ENCODE measurements at regions not wholly inside any gene's neighbourhood (a gene's known extent, or its start where the extent isn't known, plus 50 kb on each side); places are given as distances from the start of the nearest gene placed in this dataset.
"Not testable (repeated sequence)": the region's sequence is repeated elsewhere in the genome, so short reads cannot be mapped to it uniquely, and the experiment has no call there.

DNA sequence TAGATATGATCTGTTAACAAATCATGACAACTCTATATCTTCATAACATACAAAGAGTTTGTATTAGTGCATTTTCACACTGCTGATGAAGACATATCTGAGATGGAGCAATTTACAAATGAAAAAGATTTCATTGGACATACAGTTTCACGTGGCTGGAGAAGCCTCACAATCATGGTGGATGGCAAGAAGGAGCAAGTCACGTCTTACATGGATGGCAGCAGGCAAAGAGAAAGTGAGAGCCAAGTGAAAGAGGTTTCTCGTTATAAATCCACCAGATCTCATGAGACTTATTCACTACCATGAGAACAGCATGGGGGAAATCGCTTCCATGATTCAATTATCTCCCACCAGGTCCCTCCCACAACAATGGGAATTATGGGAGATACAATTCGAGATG is 157.6 kb downstream of the DUSP6 start:
- no peak for FAIRE-seq
- no peak for DNase-seq (ENCODE audit: low spot score in 2 of 2)

DNA sequence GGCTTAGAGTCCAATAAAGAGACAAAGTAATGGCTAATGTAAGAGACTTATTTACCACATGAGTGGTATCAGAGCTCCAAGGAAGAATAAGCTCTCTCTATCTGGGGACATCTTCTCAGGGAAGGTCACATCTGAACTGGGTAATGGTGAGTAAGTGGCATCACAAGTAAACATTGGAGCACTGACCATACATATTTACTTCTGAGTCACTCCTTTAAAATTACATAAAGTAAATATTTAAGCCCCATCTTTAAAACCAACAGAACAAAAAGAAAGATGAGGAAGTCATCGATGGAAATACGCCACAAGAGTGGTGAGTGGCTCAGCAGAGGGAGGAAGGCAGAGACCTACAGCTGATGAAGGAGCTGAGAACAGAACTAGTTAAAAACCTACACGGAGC is 159.9 kb downstream of the DUSP6 start:
- no peak for DNase-seq (ENCODE audit: low spot score in 2 of 2)
- no peak for FAIRE-seq

DNA sequence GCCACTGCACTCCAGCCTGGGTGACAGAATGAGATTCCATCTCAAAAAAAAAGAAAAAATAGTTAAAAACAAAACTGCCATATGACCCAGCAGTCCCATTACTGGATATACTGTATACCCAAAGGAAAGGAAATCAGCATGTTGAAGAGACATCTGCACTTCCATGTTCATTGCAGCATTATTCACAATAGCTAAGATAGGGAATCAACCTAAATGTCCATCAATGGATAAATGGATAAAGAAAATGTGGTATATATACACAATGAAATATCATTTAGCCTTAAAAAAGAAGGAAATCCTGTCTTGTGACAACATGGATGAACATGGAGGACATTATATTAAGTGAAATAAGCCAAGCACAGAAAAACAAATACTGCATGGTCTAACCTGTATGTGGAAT is 160.7 kb downstream of the DUSP6 start:
- not testable (repeated sequence) for DNase-seq (ENCODE audit: low spot score in 2 of 2); FAIRE-seq

DNA sequence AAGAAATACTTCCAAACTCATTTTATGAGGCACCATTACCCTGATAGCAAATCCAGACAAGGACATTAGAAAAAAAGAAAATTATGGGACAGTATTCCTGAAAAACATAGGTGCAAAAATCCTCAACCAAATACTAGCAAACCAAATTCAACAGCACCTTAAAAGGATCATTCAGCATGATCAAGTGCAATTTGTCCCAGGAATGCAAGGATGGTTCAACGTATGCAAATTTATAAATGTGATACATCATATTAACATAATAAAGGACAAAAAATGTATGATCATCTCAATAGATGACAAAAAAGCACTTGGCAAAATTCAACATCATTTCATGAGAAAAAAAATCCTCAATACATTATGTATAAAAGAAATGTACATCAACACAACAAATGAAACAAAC is 162.9 kb downstream of the DUSP6 start:
- FAIRE-seq, result no peak

DNA sequence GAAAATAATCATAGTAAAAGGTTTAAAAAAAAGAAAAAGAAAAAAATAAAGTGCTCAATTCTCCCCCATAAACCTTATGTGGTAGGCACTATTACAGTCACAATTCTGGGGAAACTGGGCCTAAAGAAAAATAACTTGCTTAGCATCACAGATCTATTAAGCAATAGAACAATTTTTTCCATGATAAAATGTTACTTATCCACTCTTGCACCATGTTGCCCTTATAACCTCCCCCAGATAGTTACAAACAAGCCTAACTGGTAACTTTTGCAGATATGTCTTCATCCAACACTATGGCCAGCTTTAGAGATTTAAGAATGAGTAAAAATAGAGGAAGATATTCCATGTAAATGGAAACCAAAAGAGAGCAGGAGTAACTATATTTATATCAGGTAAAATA is 164.8 kb downstream of the DUSP6 start:
- DNase-seq (ENCODE audit: low spot score in 2 of 2), result no peak
- FAIRE-seq, result no peak

More for the DNA sequence above, 162.9 kb downstream of the DUSP6 start:
- DNase-seq (ENCODE audit: low spot score in 2 of 2), result no peak

DNA sequence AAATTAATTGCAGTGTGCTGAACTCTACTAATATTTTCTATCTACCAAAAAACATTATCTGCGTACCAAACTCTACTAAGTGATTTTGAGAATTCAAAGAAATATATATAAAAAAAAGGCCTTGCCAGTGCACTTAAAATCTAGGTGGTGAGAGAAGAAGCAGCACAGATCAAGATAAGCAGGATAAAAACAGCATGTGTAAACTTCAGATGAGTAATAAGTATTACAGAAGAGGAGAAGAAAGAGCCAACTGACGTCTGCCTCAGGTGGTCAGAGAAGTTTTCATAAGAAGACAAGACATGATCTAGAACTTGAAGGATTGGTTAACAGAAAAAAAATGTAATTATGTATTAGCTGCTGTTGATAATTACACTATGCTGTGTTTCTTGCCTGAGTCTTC is 166.4 kb downstream of the DUSP6 start:
- no peak for DNase-seq (ENCODE audit: low spot score in 2 of 2)
- FAIRE-seq, result no peak

DNA sequence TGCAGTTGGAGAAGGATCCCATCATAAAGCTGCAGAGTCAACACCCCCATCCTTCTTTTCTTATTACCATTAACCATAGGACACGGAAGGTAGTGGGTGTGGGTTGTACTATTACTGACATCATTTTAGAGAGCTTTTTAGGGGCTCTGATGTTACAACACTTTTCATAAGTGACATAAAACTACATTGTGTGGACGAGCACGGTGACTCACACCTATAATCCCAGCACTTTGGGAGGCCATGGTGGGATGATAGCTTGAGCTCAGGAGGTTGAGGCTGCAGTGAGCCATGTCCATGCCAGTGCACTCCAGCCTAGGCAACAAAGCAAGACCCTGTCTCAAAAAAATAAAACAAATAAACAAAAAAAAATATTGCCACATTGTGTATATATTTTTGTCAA is 167.1 kb downstream of the DUSP6 start:
- no peak for FAIRE-seq
- DNase-seq (ENCODE audit: low spot score in 2 of 2), result no peak

DNA sequence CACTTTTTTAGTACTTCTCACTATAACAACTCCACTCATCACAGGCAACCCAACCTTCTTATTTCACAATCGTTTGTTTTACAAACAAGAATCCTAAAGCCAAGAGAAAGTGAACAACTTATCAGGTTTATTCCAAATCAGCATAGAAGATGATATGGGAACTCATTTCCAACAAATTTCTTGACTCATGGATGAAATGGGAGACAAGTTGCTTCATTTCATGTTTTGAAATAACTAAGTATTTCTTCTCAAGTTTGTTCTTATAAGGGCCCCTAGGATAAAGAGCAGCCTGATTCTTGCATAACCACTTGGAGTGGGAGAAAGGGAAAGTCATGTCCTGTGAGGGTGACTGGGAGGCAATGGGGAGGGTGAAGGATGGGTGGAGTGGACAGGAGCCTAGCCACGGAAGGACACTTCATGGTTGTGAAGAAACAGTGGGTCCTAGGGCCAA is 168.3 kb downstream of the DUSP6 start:
- FAIRE-seq (no peak), DNase-seq (ENCODE audit: low spot score in 2 of 2) (no peak)

DNA sequence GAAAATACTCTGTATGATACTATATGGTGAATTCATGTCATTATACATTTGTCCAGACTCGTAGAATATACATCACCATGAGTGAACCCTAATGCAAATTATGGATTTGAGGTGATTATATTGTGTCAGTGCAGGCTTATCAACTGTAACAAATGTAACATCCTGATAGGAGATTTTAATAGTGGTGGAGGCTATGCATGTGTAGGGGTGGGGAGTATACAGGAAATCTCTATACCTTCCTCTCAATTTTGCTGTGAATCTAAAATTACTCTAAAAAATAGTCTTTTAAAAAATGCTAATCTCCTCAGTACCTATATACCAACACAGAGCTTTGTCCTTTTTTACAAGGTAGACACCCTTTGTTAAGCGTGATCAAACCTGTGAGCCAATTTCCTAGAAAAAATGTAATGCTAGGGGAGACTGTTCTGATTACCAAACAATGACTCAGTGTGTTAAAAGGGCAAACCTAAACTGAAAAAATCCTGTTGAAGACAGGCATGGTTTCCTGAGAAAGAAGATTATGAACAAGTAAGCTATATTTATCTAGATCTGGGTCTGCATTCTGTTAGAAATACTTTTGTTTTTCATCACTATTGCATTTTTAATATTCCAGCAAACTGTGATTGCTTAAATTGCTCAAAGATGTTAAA is 170.9 kb downstream of the DUSP6 start:
- FAIRE-seq (no peak), DNase-seq (ENCODE audit: low spot score in 2 of 2) (no peak)

DNA sequence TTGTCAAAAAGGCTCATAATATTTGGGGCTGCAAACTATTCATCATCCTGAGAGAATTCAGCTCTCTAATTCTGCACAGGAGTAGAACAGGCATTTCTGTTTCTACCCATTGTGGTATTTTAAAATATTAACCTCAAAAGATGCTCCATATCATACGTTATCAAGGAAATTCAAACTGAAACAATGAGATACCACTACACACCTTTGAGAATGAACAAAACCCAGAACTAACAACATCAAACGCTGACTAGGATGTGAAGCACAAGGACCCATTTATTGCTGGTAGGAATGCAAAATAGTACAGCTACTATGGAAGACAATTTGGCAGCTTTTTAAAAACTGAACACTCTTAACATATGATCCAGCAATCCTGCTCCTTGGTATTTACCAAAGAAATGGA is 171.8 kb downstream of the DUSP6 start:
- no peak for DNase-seq (ENCODE audit: low spot score in 2 of 2)
- FAIRE-seq, result no peak

DNA sequence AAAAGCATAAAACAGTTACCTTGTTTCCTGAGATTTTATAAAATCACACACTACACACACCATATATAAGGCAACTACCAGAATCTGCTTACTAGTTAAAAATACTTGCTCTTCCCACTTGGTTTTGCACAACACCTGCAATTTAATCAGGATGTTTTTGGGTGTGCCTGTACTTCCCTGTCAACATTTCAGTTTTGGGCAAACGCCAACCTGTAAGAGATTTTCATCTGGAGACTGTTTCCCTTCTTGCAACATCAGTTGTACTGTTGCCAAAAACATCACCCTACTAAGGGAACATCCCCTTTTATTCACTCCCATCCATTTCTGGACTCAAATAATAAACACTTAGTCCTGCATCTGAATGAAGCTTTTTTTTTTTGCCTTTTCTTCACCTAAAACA is 172.3 kb downstream of the DUSP6 start:
- peak in 1 of 2 donors; percentile 18 for DNase-seq (ENCODE audit: low spot score in 2 of 2)
- no peak for FAIRE-seq

DNA sequence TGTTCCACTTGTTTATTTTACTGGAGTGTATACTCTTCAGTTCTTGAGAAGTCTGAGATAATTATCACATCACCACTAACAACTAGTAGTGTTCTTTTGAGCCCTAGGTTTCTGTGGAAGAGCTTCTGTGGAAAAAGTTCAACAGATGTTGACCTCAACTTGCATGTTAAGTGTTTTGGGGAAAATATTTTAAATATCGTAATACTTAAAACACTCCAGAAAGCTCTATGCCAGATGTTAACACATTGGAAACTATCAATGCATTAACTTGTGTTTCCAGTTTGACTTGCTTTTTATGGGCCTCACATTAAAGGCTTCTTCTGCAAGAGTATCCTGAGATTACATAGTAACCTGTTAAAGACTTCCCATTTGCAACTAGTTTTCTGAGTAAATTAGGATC is 173.1 kb downstream of the DUSP6 start:
- FAIRE-seq, result no peak

DNA sequence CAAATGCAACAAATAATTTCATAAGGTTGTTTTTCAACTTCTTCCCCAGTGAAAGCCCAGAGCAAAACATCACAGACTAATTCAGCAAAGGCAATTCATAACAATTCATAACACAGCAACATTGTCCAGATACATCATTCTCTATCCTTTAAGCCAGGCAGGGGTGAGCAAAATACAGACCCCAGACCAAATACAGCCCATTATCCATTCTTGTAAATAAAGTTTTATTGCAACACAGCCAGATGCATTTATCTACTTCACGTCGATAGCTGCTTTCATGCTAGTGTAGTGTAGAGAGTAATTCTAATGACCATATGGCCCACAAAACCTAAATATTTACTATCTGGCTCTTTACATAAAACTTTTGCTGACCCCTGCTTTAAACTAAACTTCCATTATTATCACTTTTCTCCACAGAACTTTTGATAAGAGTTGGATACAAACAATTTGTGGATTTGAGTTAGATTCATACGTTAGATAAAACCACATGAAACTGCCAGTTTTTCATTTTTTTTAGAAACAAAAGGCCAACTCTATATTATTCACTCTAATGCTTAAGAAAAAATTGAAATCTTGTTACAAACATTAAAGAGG is 174.4 kb downstream of the DUSP6 start:
- no peak for FAIRE-seq
- no peak for DNase-seq (ENCODE audit: low spot score in 2 of 2)

More for the DNA sequence above, 173.1 kb downstream of the DUSP6 start:
- no peak for DNase-seq (ENCODE audit: low spot score in 2 of 2)

DNA sequence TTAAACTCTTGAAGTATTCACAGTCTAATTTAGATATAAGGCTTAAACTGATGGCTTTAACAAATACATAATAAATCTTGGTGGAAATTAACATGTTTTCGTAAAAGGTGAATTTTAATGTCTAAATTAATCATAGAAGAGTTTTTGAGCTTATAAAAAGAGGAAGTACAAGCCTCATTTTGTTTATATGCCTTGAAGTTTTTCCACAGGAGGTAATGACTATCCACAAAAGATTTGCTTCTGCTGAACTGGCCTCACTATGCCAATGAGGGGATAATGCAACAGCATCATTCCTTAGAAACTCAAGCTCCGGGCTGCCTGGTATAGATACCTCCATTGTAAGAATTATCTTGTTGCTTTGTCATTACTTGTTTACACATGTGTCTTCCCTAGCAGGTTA is 175.6 kb downstream of the DUSP6 start:
- FAIRE-seq (no peak), DNase-seq (ENCODE audit: low spot score in 2 of 2) (no peak)

DNA sequence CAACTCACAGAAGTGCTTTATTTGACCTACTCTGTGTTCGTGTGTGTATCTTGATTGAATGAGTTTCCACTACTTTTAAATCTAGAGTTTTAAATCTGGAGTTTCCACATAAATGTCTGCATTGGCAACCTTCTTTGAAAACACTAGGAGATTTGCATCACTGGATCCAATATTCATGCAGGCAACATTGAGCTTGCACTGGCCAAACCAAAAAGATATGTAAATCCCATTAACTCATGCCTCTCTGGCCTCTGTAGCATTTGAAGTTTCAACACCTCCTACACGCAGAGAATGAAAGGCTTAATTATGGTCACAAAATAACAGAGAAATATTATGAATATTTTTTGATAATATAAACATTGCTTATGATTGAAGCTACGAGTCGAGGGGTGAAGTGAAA is 178.6 kb downstream of the DUSP6 start:
- DNase-seq (ENCODE audit: low spot score in 2 of 2), result no peak
- FAIRE-seq, result no peak

DNA sequence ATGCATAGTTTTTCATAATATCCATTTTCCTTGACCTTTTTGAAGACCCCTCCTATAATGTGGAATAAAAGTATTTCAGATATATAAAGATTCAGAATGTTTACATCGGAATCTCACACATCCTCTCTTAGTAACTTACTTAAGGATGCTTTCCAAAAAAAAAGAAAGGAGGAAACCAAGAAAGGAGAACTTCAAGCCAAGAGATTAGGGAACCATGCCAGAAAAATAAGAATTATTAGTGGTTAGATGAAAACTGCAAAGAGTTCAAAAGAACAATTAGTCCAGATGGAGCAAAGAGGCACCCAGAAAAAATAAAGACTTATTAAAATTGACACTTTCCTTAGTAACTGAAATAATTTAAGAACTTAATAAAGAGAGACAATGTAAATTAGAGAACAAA is 179.2 kb downstream of the DUSP6 start:
- FAIRE-seq (no peak), DNase-seq (ENCODE audit: low spot score in 2 of 2) (no peak)

DNA sequence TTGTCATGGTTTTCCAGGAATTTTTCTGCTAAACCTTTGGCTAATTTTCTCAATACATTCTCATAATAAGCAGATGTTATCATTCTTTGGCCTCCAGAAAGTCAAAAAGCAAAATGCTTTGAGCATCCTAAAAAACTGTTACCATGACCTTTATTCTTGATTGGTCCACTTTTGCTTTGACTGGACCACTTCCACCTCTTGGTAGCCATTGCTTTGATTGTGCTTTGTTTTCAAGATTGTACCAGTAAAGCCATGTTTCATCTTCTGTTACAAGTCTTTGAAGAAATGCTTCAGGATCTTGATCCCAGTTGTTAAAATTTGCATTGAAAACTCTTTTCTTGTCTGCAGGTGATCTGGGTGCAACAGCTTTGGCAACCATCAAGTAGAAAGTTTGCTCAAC is 180.1 kb downstream of the DUSP6 start:
- DNase-seq (ENCODE audit: low spot score in 2 of 2) (no peak), FAIRE-seq (no peak)

DNA sequence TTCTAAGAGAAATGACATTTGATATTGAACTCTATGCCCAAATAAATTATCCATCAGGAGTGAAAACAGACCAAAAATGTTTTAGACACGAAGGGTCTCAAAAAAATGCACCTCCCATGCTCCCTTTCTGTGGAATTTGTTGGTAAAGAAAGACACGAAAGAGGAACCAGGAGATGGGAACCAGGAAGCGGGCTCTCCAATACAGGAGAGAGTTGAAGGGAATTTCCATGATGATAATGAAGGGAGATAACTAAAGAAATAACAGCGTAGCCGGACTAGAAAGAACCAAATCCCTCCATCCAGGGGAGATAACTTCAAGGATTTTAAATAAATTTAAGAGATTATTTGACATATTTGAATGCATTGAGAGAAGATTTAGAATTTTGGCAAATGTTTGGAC is 183.0 kb downstream of the DUSP6 start:
- FAIRE-seq (no peak), DNase-seq (ENCODE audit: low spot score in 2 of 2) (no peak)

DNA sequence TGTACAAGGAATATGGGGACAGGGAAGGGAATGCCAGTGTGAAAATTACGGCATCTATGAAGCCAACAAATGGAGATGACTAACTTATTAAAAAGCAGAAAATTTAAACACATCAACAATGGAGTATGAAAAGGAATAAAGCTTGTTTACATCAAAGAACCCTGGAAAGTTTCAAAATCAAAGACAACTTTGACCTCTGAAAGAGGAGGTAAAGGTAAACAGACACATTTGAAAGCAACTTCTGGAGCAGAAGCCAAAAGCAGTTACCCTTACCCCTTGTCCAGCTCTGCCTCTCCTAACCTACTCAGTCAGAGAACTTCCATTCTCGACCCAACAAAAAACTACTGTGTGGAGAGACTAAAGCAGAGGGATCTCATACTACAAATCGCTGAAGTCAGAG is 184.3 kb downstream of the DUSP6 start:
- FAIRE-seq (no peak), DNase-seq (ENCODE audit: low spot score in 2 of 2) (no peak)

DNA sequence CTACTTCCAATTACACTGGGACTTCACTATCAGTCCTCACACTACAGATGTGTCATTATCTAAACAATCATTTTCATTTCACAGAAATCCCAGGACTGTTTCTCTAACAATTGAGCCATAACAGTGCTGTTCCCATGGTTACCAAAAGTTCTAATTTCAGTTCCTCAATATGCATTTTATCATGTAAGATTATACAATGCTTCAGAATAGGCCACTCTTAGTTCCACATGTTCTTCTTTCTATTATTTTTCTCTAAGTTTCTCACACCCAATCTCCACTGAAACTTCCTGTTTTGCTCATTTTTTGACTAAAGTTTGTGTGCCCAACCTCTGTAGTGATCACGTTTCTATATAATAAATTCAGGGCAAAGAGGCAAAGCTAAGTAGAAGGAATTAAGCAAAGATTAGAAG is 185.8 kb downstream of the DUSP6 start:
- no peak for FAIRE-seq

DNA sequence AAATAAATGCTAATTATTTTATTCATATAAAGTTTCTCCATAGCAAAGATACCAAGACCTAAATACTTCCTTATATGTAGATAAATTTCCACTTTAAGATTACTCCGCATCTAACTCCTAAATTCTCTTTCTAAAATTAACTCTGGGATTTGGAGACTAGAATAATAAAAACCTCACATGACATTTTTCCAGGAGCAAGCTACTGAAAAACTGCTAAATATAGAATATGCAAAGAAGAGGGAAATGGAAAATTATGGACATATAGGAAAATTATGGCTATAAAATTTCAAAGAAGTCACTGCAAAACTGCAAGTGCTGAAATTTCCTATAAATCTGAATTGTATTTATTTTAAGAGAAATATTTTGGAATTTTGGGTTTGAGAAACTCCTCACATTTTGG is 186.2 kb downstream of the DUSP6 start:
- DNase-seq (ENCODE audit: low spot score in 2 of 2) (no peak), FAIRE-seq (no peak)

More for the DNA sequence above, 185.8 kb downstream of the DUSP6 start:
- no peak for DNase-seq (ENCODE audit: low spot score in 2 of 2)

DNA sequence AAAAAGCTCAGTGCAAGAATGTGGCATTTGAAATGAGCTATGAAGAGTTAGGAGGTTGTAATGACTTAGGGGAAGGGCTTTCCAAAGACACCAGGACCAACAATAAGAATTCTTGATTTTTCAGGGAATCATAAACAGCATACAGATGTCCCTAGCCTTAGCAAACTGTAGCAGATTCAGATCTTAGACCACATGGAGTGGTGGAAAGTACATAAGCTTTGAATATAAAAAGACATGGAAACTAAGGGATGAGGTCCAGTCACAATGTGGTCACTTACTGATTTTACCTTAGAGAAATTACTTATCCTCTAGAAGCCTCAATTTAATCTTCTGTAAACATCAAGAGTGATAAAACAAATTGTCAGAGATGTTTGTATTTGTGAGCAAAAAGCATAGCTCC is 186.6 kb downstream of the DUSP6 start:
- FAIRE-seq, result no peak

DNA sequence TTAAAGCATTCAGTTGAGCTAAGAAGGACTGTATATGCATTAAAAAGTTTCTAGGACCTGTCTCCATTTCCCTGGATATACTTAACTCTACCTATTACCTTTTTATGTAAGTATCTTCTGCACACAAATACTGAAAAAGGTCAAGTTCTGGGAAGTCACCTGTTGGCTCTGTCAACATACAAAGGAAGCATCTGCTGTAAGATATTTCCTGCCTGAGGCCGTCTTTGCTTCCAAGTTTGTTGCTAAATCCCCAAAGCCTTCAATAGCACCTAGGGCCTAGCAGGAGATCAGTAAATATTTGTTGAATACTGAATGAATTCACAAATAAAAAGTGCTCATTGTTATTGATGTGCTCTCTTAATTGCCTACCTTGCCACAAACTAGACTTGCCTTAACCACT is 188.4 kb downstream of the DUSP6 start:
- no peak for FAIRE-seq
- DNase-seq (ENCODE audit: low spot score in 2 of 2), result no peak

More for the DNA sequence above, 186.6 kb downstream of the DUSP6 start:
- no peak for DNase-seq (ENCODE audit: low spot score in 2 of 2)

Data from frontal cortex (tissue), 3 donors.